Testis (tissue), 2 donors: ENCODE measurements at regions not wholly inside any gene's neighbourhood (a gene's known extent, or its start where the extent isn't known, plus 50 kb on each side); places are given as distances from the start of the nearest gene placed in this dataset.
A peak's percentile ranks its signal among the peaks of the same experiment; 100 is the strongest.

Source experiments
- DNase-seq: peaks from one replicate; pipeline ENCODE4 v3.0.0-alpha.2; 2019
- H3K27ac ChIP-seq, 2 donors: fragments of 200-600 bp; sonication (generic); one replicate each; pipeline ENCODE4 v1.5.1; 2019
- H3K27me3 ChIP-seq: fragments of 200-600 bp; sonication (generic); one replicate; pipeline ENCODE4 v1.5.1; 2019
- H3K36me3 ChIP-seq: fragments of 200-600 bp; sonication (generic); one replicate; pipeline ENCODE4 v1.5.1; 2017; ENCODE audit warnings: low read depth; ENCODE audit errors: missing control alignments
- H3K4me1 ChIP-seq: fragments of 200-600 bp; sonication (generic); one replicate; pipeline ENCODE4 v1.5.1; 2019
- H3K4me3 ChIP-seq, 2 donors: fragments of 200-600 bp; sonication (generic); one replicate each; pipeline ENCODE4 v1.5.1; 2017 to 2019
- H3K9me3 ChIP-seq: fragments of 200-600 bp; sonication (generic); one replicate; pipeline ENCODE4 v1.5.1; 2017
- CTCF ChIP-seq, 3 experiments: fragments of 450-650 bp in 2 of 3; fragments of 200-600 bp in 1 of 3; sonication (generic) in 1 of 3; IDR thresholded peaks; one replicate each; pipeline ENCODE4 v1.5.1; 2016 to 2019; ENCODE audit warnings: antibody characterized with exemption in 3 of 3, mild to moderate bottlenecking in 2 of 3, moderate library complexity in 1 of 3
- POLR2A ChIP-seq: fragments of 450-650 bp; IDR thresholded peaks from one replicate; pipeline ENCODE4 v1.6.1; 2017; ENCODE audit warnings: antibody characterized with exemption, mild to moderate bottlenecking, moderate library complexity
- WGBS, 2 donors: methylation state at CpG; one replicate each; pipeline ENCODE4 v1.1.5; 2018; 5-methylcytosine and 5-hydroxymethylcytosine counted together
- intact Hi-C: fragments of 100-400 bp; cut with DNase I; formaldehyde crosslinking; loops from one replicate; pipeline ENCODE4 v1.15.1; 2023; ENCODE audit warnings: low total_unique reads

GRCh38 chr6:113562248-113562647 is 294.9 kb upstream of the MARCKS start:
- TF ChIP-seq POLR2A = no peak
- no peak for TF ChIP-seq CTCF (IDR thresholded peaks at IDR 0.05)
- peaks cover 7% of the 10 kb centered on the region for H3K4me1 ChIP-seq
- H3K9me3 ChIP-seq = no peaks in the 10 kb centered on the region
- no peak overlapping the region for H3K27ac ChIP-seq
- intact Hi-C loops = no loop called here
- no peaks in the 10 kb centered on the region for H3K36me3 ChIP-seq
- no peaks in the 10 kb centered on the region for H3K27me3 ChIP-seq
- H3K4me3 ChIP-seq = no peak overlapping the region
- whole genome bisulfite sequencing, 2 donors = 87 to 92% methylated on average over 2 of the region's 2 CpGs
- DNase-seq = no peak

GRCh38 chr6:113564371-113565171 is 292.6 kb upstream of the MARCKS start:
- peaks cover 7% of the 10 kb centered on the region for H3K4me1 ChIP-seq
- intact Hi-C loops = no loop called here
- H3K36me3 ChIP-seq = no peaks in the 10 kb centered on the region
- H3K4me3 ChIP-seq = peak overlapping the region in 1 of 2 donors; percentile 34
- no peak for TF ChIP-seq CTCF (IDR thresholded peaks at IDR 0.05)
- no peak for TF ChIP-seq POLR2A
- WGBS, 2 donors = 7 to 8% methylated on average over 22 of the region's 22 CpGs
- peak; percentile 68 for DNase-seq
- no peaks in the 10 kb centered on the region for H3K27me3 ChIP-seq
- no peaks in the 10 kb centered on the region for H3K9me3 ChIP-seq
- no peak overlapping the region for H3K27ac ChIP-seq

- H3K36me3 ChIP-seq = no peaks in the 10 kb centered on the region
- intact Hi-C loops = no loop called here
- no peak overlapping the region for H3K27ac ChIP-seq
- peaks cover 7% of the 10 kb centered on the region for H3K4me1 ChIP-seq
- H3K9me3 ChIP-seq = no peaks in the 10 kb centered on the region
- TF ChIP-seq POLR2A (no peak), CTCF (IDR thresholded peaks at IDR 0.05) (no peak)
- DNase-seq = no peak
- H3K27me3 ChIP-seq = no peaks in the 10 kb centered on the region
- peak overlapping the region in 1 of 2 donors; percentile 34 for H3K4me3 ChIP-seq
- WGBS, 2 donors = 17 to 26% methylated on average over 10 of the region's 10 CpGs
These were observed 291.8 kb upstream of the MARCKS start for GRCh38 chr6:113565306-113565705.

GRCh38 chr6:113570161-113570560 is 287.0 kb upstream of the MARCKS start:
- Histone ChIP-seq H3K4me1 (no peaks in the 10 kb centered on the region), H3K27me3 (no peaks in the 10 kb centered on the region), H3K36me3 (no peaks in the 10 kb centered on the region), H3K27ac (no peak overlapping the region), H3K4me3 (no peak overlapping the region), H3K9me3 (no peaks in the 10 kb centered on the region)
- no peak for DNase-seq
- intact Hi-C loops = no loop called here
- TF ChIP-seq CTCF (IDR thresholded peaks at IDR 0.05) (no peak), POLR2A (no peak)

GRCh38 chr6:113570641-113571040 is 286.5 kb upstream of the MARCKS start:
- no peak overlapping the region for H3K4me3 ChIP-seq
- H3K4me1 ChIP-seq = no peaks in the 10 kb centered on the region
- no peaks in the 10 kb centered on the region for H3K36me3 ChIP-seq
- H3K27ac ChIP-seq = no peak overlapping the region
- intact Hi-C loops = no loop called here
- H3K9me3 ChIP-seq = no peaks in the 10 kb centered on the region
- no peak for DNase-seq
- WGBS, 2 donors = 61 to 70% methylated on average over 3 of the region's 3 CpGs
- no peaks in the 10 kb centered on the region for H3K27me3 ChIP-seq
- no peak for TF ChIP-seq CTCF (IDR thresholded peaks at IDR 0.05)
- no peak for TF ChIP-seq POLR2A
